ENCODE measurements at regions not wholly inside any gene's neighbourhood (a gene's known extent, or its start where the extent isn't known, plus 50 kb on each side); places are given as distances from the start of the nearest gene placed in this dataset.

GRCh38 chr4:133808151-133808550, 393.4 kb downstream of the PABPC4L start:
- H3K4me3 ChIP-seq, result no peak overlapping the region
- no peak for TF ChIP-seq EP300 (IDR thresholded peaks at IDR 0.05)
- no peak for TF ChIP-seq POLR2AphosphoS5 (IDR thresholded peaks at IDR 0.05)
- TF ChIP-seq POLR2A (IDR thresholded peaks at IDR 0.05), result no peak
- no peak for TF ChIP-seq CTCF (IDR thresholded peaks at IDR 0.05)
- WGBS, 2 donors, result 37 to 44% methylated on average over 3 of the region's 3 CpGs

GRCh38 chr4:133803341-133803740, 398.2 kb downstream of the PABPC4L start:
- H3K27ac ChIP-seq, result no peak overlapping the region
- H3K9me3 ChIP-seq, result no peaks in the 10 kb centered on the region
- intact Hi-C loops (cut with DNase I), result no loop called here
- TF ChIP-seq CTCF (IDR thresholded peaks at IDR 0.05) (no peak), POLR2A (IDR thresholded peaks at IDR 0.05) (no peak), EP300 (IDR thresholded peaks at IDR 0.05) (no peak), POLR2AphosphoS5 (IDR thresholded peaks at IDR 0.05) (no peak)
- 88 to 90% methylated on average over 2 of the region's 2 CpGs for WGBS, 2 donors
- no peaks in the 10 kb centered on the region for H3K27me3 ChIP-seq
- no peak for DNase-seq
- H3K36me3 ChIP-seq, result no peaks in the 10 kb centered on the region
- no peaks in the 10 kb centered on the region for H3K4me1 ChIP-seq
- H3K4me3 ChIP-seq, result no peak overlapping the region

More at GRCh38 chr4:133808151-133808550, 393.4 kb downstream of the PABPC4L start:
- Histone ChIP-seq H3K27me3 (no peaks in the 10 kb centered on the region), H3K9me3 (no peaks in the 10 kb centered on the region), H3K36me3 (no peaks in the 10 kb centered on the region), H3K4me1 (no peaks in the 10 kb centered on the region), H3K27ac (no peak overlapping the region)
- DNase-seq, result no peak
- intact Hi-C loops (cut with DNase I), result no loop called here

GRCh38 chr4:133802359-133803140, 399.0 kb downstream of the PABPC4L start:
- H3K4me1 ChIP-seq, result no peaks in the 10 kb centered on the region
- H3K9me3 ChIP-seq, result no peaks in the 10 kb centered on the region
- intact Hi-C loops (cut with DNase I), result no loop called here
- no peak for DNase-seq
- no peak overlapping the region for H3K4me3 ChIP-seq
- H3K27me3 ChIP-seq, result no peaks in the 10 kb centered on the region
- no peak overlapping the region for H3K27ac ChIP-seq
- TF ChIP-seq POLR2AphosphoS5 (IDR thresholded peaks at IDR 0.05), result no peak
- no peak for TF ChIP-seq CTCF (IDR thresholded peaks at IDR 0.05)
- no peak for TF ChIP-seq POLR2A (IDR thresholded peaks at IDR 0.05)
- no peak for TF ChIP-seq EP300 (IDR thresholded peaks at IDR 0.05)
- WGBS, 2 donors, result 64 to 66% methylated on average over 3 of the region's 3 CpGs
- no peaks in the 10 kb centered on the region for H3K36me3 ChIP-seq

- H3K4me1 ChIP-seq, result no peaks in the 10 kb centered on the region
- TF ChIP-seq CTCF (IDR thresholded peaks at IDR 0.05), result no peak
- TF ChIP-seq EP300 (IDR thresholded peaks at IDR 0.05), result no peak
- TF ChIP-seq POLR2A (IDR thresholded peaks at IDR 0.05), result no peak
- no peak for TF ChIP-seq POLR2AphosphoS5 (IDR thresholded peaks at IDR 0.05)
- intact Hi-C loops (cut with DNase I), result no loop called here
- H3K27me3 ChIP-seq, result no peaks in the 10 kb centered on the region
- H3K9me3 ChIP-seq, result no peaks in the 10 kb centered on the region
- no peaks in the 10 kb centered on the region for H3K36me3 ChIP-seq
- H3K27ac ChIP-seq, result no peak overlapping the region
- no peak overlapping the region for H3K4me3 ChIP-seq
- no peak for DNase-seq
Measured at GRCh38 chr4:133801883-133802282, 399.7 kb downstream of the PABPC4L start.

GRCh38 chr4:133800966-133801365, 400.6 kb downstream of the PABPC4L start:
- Histone ChIP-seq H3K9me3 (no peaks in the 10 kb centered on the region), H3K4me1 (no peaks in the 10 kb centered on the region), H3K36me3 (no peaks in the 10 kb centered on the region), H3K27me3 (no peaks in the 10 kb centered on the region), H3K4me3 (no peak overlapping the region), H3K27ac (no peak overlapping the region)
- WGBS, 2 donors, result 93 to 94% methylated on average over 4 of the region's 4 CpGs
- no peak for DNase-seq
- intact Hi-C loops (cut with DNase I), result no loop called here
- TF ChIP-seq CTCF (IDR thresholded peaks at IDR 0.05) (no peak), POLR2A (IDR thresholded peaks at IDR 0.05) (no peak), POLR2AphosphoS5 (IDR thresholded peaks at IDR 0.05) (no peak), EP300 (IDR thresholded peaks at IDR 0.05) (no peak)

Measured in sigmoid colon (tissue), 6 donors.